Right ventricle myocardium inferior (tissue), 1 donor: ENCODE measurements at regions not wholly inside any gene's neighbourhood (a gene's known extent, or its start where the extent isn't known, plus 50 kb on each side); places are given as distances from the start of the nearest gene placed in this dataset.

Source experiments
- ATAC-seq: fragments of 200-7000 bp; cut with Tn5 transposase; one replicate; pipeline ENCODE4 v1.9.1; 2020; ENCODE audit warnings: mild to moderate bottlenecking, moderate library complexity
- DNase-seq: peaks from one replicate; pipeline ENCODE4 v3.0.0; 2021; ENCODE audit errors: missing footprints
- intact Hi-C: fragments of 100-400 bp; cut with DNase I; formaldehyde crosslinking; loops from one replicate; pipeline ENCODE4 v1.11.0; 2022
- donor health status: DM: no; HTN: yes; CAD: no; lungs with severe emphysema.

DNA sequence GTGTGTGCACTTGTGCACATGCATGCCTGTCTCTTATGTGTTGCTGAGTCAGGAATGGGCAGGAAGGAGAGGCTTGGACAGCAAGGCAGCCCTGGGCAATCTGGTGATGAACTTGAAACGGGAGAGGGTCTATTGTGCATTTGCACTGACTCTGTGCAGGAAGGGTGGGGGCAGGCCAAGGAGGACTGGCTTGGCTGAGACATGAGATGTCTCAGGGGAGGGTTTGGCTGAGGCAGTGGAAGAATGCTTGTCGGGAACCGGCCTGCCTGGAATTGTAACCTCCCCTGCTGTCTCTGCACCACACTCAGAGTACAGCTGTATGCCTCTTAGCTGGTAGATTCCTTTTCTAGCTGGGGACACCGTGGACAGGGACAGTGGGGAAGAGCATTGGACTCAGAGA is 176.1 kb upstream of the TNP1 start:
- ATAC-seq (peak; percentile 90), DNase-seq (peak; percentile 73)
- intact Hi-C loops = no loop called here

GRCh38 chr2:217033186-217033585 is 173.3 kb upstream of the TNP1 start:
- no peak for DNase-seq
- ATAC-seq = no peak
- intact Hi-C loops = no loop called here

DNA sequence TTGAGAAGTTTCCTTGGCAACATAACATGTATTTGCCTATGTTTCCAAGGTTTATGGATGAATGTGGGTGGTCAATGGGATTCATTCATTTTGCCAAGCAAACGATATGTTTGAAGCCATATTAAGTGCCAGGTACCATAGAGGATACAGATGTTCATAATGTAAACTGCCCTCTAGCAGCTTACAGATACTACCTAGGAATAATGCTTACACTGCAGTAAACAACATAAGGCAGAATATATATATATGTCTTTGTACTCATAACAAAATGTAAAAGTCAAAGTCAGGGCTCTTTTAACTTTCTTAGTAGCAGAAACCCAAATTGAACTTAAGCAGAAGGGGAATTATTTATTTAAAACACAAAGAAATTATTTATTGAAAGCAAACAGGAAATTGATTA is 171.6 kb upstream of the TNP1 start:
- intact Hi-C loops = no loop called here
- no peak for ATAC-seq
- no peak for DNase-seq

- DNase-seq = no peak
- no peak for ATAC-seq
- intact Hi-C loops = no loop called here
Measured at GRCh38 chr2:217030081-217030480, 170.2 kb upstream of the TNP1 start.

DNA sequence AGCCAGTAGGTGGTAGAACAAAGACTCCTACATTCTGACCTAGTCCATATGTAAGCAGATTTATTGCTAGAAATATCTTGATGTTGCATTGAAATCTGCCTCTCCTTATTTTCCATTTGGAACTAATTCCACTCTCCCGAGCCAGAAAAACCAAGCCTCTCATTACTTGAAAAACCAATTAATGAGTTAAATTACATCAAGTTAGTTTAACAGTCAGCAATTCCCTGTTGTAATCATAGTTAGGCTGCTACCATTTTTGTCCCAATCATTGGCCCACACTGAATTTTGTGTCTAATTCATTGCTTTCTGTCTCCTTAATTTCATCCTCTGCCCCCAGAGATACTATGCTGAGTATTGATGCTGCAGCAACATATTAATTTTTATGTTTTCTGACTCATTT is 168.3 kb upstream of the TNP1 start:
- DNase-seq (no peak), ATAC-seq (no peak)
- intact Hi-C loops = no loop called here

DNA sequence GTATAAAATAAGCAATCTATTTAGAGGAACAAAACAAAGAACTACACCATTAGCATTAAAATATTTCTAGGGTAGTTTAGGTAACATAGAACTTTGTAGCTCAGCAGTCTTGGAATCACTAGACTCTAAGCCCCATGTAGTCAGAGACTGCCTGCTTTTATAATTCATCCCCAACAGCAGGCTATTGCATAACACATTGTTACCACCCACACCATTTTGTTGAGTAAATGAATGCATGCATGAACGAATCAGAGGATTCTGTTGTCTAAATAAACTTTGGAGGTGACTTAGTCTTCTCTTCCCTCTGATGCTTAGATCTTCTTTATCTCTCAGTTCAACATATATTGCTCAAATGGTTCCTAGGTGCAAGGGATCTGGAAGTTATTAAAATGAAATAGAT is 167.6 kb upstream of the TNP1 start:
- intact Hi-C loops = no loop called here
- DNase-seq (no peak), ATAC-seq (no peak)

GRCh38 chr2:217026569-217026968 is 166.7 kb upstream of the TNP1 start:
- intact Hi-C loops = no loop called here
- ATAC-seq (no peak), DNase-seq (no peak)

GRCh38 chr2:217026161-217026560 is 166.3 kb upstream of the TNP1 start:
- DNase-seq (no peak), ATAC-seq (no peak)
- intact Hi-C loops = no loop called here

DNA sequence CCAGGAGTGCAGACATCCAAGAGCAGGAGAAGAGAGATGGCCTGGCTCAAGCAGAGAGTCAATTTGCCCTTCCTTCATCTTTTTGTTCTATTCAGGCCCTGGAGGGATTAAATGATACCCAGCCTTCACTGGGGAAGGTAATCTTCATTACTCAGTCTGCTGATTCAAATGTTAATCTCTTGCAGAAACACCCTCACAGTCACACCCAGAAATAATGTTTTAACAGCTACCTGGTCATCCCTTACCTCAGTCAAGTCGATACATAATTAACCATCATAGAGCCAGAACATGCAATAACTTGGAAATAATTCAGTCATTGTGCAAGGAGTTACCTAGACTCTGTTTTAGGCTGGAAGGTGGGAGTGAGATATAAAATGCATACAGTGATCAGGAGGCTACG is 163.7 kb upstream of the TNP1 start:
- intact Hi-C loops = no loop called here
- ATAC-seq = no peak
- DNase-seq = no peak

DNA sequence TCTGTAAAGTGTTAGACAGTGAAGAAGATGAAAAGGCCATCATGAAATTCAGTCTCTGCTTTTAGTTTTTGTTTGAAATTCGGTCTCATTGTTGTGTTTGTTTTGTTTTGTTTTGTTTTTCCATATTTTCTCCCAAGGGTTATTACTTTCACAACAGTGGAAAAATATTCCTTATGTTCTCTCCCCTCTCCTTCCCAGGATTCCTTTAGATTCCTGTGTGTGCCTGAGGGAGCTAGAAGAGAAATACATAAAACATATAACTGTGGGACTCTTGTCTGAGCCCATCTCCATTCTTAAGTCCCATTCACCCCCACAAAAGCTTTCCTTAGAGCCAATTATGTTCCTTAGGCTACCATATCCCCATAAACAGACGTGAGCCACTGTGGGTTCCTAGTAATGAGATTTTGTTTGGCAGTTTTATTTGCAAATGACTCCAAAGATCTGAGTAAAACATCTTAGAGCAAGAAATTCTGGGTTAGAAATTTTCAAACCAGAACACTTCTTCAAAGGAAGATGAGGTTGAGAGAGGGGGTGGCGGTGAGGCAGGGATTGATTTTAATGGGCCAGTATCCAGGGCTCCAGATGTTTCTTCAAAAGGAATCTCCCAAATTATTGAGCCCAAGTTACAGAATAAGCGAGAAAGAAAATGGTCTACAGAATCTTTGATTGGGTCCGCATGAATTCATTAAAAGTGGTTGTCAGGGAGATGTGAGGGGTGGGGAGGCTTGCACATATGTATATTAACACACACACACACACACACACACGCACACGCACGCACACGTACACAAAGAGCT is 157.8 kb upstream of the TNP1 start:
- no peak for DNase-seq
- ATAC-seq = no peak
- intact Hi-C loops = no loop called here

- ATAC-seq (peak; percentile 76), DNase-seq (no peak)
- intact Hi-C loops = no loop called here
Measured at GRCh38 chr2:217016796-217017419, 157.0 kb upstream of the TNP1 start.

GRCh38 chr2:217014328-217015105 is 154.7 kb upstream of the TNP1 start:
- no peak for DNase-seq
- intact Hi-C loops = no loop called here
- no peak for ATAC-seq

- ATAC-seq = no peak
- intact Hi-C loops = no loop called here
- DNase-seq = no peak
Measured at GRCh38 chr2:217013926-217014325, 154.1 kb upstream of the TNP1 start.

- ATAC-seq = no peak
- intact Hi-C loops = no loop called here
Measured at GRCh38 chr2:217011576-217011975, 151.7 kb upstream of the TNP1 start.

DNA sequence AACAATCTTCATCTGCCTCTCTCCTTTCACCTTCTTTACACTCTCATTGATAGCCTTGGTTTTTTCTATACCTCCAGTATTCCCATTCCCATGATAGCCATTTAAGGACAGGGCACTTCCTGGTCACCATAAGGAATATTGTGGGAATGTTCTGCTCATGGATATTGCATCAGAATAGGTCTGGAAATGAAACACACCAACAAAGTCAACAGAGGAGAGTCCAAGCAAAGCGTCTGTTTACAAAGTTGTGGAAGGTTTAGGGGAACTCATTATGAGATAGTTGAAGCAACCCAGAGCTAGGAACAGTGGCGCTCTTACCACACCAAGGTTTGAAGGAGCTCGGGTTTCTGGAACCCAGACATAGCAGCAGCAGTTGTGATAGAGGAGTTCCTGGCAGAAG is 150.3 kb upstream of the TNP1 start:
- DNase-seq (no peak), ATAC-seq (no peak)
- intact Hi-C loops = no loop called here

More at GRCh38 chr2:217011576-217011975, 151.7 kb upstream of the TNP1 start:
- no peak for DNase-seq

DNA sequence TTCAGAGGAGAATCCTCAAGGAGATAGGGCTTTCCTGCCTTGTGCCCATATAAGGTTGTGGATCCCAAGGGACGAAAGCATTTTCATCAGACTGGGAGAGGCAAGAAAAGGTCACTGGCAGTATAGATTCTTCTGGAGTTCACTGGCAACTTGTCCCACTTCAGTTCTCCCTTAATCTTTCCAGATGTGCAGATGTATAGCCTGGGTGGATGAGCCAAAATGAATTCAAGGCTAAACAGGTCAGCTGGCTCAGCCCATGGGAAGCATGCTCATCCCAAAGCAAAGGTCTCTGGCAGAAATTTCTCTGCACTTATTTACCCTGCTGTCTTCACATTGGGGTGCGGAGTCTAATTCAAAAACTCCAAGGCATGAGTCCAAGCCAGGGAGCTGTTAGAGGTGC is 148.9 kb upstream of the TNP1 start:
- DNase-seq (no peak), ATAC-seq (no peak)
- intact Hi-C loops = no loop called here

- no peak for DNase-seq
- no peak for ATAC-seq
- intact Hi-C loops = no loop called here
Measured at GRCh38 chr2:217006217-217006616, 146.4 kb upstream of the TNP1 start.

DNA sequence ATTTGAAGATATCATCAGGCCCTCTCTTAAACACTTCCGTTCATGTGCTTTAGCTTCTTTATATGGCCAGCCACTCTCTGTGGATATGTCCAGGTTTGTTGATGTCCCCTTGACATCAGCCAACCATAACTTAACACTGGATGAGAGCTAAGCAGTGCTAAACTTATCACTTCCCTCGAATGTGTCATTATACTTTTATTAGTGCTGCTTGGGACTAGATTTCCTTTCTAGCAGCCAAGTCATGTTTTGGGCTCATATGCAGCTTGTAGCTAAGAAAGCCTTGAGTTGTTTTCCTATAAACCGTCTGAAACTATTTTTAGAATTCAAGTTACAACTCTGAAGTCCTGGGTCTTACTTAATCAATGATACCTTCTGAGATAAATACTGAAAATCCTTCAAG is 144.8 kb upstream of the TNP1 start:
- ATAC-seq = no peak
- intact Hi-C loops = no loop called here
- DNase-seq = no peak

- intact Hi-C loops = no loop called here
- ATAC-seq (no peak), DNase-seq (no peak)
Measured at GRCh38 chr2:217001740-217002139, 141.9 kb upstream of the TNP1 start.

DNA sequence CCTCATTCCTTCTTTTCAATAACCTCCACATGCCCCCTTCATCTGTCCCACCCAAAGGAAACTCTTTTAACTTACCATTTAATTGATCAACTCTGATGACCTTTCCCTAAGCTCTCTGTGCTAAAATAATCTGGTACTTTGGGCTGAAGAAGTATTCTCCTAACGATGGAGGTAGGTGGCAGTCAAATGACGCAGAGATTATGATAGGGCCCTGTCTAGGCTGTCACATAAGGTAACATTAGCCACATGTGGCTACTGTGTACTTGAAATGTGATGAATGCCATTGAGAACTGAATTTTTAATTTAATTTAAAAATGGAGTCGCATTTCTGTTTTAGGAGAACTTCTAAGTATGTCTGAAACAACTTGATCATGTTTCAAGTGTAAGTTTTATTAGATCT is 140.5 kb upstream of the TNP1 start:
- intact Hi-C loops = no loop called here
- no peak for DNase-seq
- ATAC-seq = no peak
